HG03460 (cell line): ENCODE measurements at regions not wholly inside any gene's neighbourhood (a gene's known extent, or its start where the extent isn't known, plus 50 kb on each side); places are given as distances from the start of the nearest gene placed in this dataset.
"Not testable (repeated sequence)": the region's sequence is repeated elsewhere in the genome, so short reads cannot be mapped to it uniquely, and the experiment has no call there.

Experiments used
- ATAC-seq: cut with Tn5 transposase; IDR thresholded peaks from one replicate; pipeline ENCODE4 v1.9.1; 2021; ENCODE audit not compliant: unreplicated experiment

GRCh38 chr3:177795216-177795615, 597.9 kb upstream of the TBL1XR1 start:
- no peak for ATAC-seq

- no peak for ATAC-seq
These were observed 598.6 kb upstream of the TBL1XR1 start for GRCh38 chr3:177795859-177796258.

- not testable (repeated sequence) for ATAC-seq
These were observed 602.9 kb upstream of the TBL1XR1 start for GRCh38 chr3:177800147-177800546.

GRCh38 chr3:177800561-177800960, 603.3 kb upstream of the TBL1XR1 start:
- ATAC-seq, result no peak

GRCh38 chr3:177802151-177802900, 605.0 kb upstream of the TBL1XR1 start:
- no peak for ATAC-seq

- ATAC-seq, result no peak
These were observed 606.2 kb upstream of the TBL1XR1 start for GRCh38 chr3:177803500-177803899.

GRCh38 chr3:177804032-177804431, 606.8 kb upstream of the TBL1XR1 start:
- ATAC-seq, result no peak

- ATAC-seq, result no peak
These were observed 607.4 kb upstream of the TBL1XR1 start for GRCh38 chr3:177804646-177805045.

GRCh38 chr3:177807150-177807875, 610.0 kb upstream of the TBL1XR1 start:
- no peak for ATAC-seq

- ATAC-seq, result not testable (repeated sequence)
These were observed 611.7 kb upstream of the TBL1XR1 start for GRCh38 chr3:177808928-177809478.

- no peak for ATAC-seq
These were observed 612.9 kb upstream of the TBL1XR1 start for GRCh38 chr3:177810162-177810623.

GRCh38 chr3:177811112-177811511, 613.8 kb upstream of the TBL1XR1 start:
- ATAC-seq, result no peak

GRCh38 chr3:177811835-177812234, 614.6 kb upstream of the TBL1XR1 start:
- no peak for ATAC-seq

- ATAC-seq, result no peak
These were observed 615.2 kb upstream of the TBL1XR1 start for GRCh38 chr3:177812492-177812891.

- no peak for ATAC-seq
These were observed 616.0 kb upstream of the TBL1XR1 start for GRCh38 chr3:177813322-177813721.

- no peak for ATAC-seq
These were observed 619.5 kb upstream of the TBL1XR1 start for GRCh38 chr3:177816667-177817208.

- ATAC-seq, result no peak
These were observed 620.5 kb upstream of the TBL1XR1 start for GRCh38 chr3:177817751-177818150.

GRCh38 chr3:177818712-177819240, 621.5 kb upstream of the TBL1XR1 start:
- ATAC-seq, result no peak

- ATAC-seq, result peak; percentile 69
These were observed 623.5 kb upstream of the TBL1XR1 start for GRCh38 chr3:177820683-177821316.

GRCh38 chr3:177822681-177823096, 625.4 kb upstream of the TBL1XR1 start:
- ATAC-seq, result no peak

- ATAC-seq, result no peak
These were observed 626.5 kb upstream of the TBL1XR1 start for GRCh38 chr3:177823701-177824189.
